Thyroid gland (tissue), 4 donors: ENCODE measurements at regions not wholly inside any gene's neighbourhood (a gene's known extent, or its start where the extent isn't known, plus 50 kb on each side); places are given as distances from the start of the nearest gene placed in this dataset.

Experiments
- POLR2A ChIP-seq, 2 donors: fragments of 450-650 bp; IDR thresholded peaks; one replicate each; pipeline ENCODE4 v1.6.1; 2017; ENCODE audit warnings: antibody characterized with exemption in 2 of 2, mild to moderate bottlenecking in 2 of 2, moderate library complexity in 1 of 2
- TF ChIP-seq, protein P1 (sequence below), 6 experiments: fragments of 200-600 bp in 3 of 6; fragments of 450-650 bp in 3 of 6; sonication (generic) in 3 of 6; IDR thresholded peaks; one replicate each; pipeline ENCODE4 v1.5.1; 2016 to 2019; ENCODE audit warnings: antibody characterized with exemption in 6 of 6, mild to moderate bottlenecking in 2 of 6, inconsistent platforms in 1 of 6, moderate library complexity in 1 of 6

DNA sequence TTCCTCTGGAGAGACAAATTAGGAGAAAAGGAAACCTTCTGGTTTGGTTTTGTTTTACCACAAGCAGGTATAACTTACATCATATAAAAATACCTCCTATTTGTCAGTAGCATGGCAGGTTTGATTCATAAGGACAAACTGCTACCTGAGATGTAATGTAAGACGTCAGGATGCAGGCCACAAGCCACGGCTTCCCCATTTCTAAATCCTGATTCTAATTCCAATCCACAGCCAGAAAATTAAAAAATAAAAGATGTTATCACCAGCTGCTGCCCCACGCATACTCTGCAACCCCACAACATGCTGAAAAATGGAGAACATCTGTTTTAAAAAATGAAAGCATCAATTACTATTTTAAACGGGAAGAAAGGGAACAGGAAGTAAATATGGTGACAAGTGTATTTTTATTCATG, 197.6 kb downstream of the BCL11A start:
- TF ChIP-seq, protein P1, sequence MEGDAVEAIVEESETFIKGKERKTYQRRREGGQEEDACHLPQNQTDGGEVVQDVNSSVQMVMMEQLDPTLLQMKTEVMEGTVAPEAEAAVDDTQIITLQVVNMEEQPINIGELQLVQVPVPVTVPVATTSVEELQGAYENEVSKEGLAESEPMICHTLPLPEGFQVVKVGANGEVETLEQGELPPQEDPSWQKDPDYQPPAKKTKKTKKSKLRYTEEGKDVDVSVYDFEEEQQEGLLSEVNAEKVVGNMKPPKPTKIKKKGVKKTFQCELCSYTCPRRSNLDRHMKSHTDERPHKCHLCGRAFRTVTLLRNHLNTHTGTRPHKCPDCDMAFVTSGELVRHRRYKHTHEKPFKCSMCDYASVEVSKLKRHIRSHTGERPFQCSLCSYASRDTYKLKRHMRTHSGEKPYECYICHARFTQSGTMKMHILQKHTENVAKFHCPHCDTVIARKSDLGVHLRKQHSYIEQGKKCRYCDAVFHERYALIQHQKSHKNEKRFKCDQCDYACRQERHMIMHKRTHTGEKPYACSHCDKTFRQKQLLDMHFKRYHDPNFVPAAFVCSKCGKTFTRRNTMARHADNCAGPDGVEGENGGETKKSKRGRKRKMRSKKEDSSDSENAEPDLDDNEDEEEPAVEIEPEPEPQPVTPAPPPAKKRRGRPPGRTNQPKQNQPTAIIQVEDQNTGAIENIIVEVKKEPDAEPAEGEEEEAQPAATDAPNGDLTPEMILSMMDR (IDR thresholded peaks at IDR 0.05) = no peak
- no peak for TF ChIP-seq POLR2A (IDR thresholded peaks at IDR 0.05)
